Endodermal cell (in vitro differentiated cells): ENCODE measurements at regions not wholly inside any gene's neighbourhood (a gene's known extent, or its start where the extent isn't known, plus 50 kb on each side); places are given as distances from the start of the nearest gene placed in this dataset.

ENCODE experiments used
- DNase-seq: peaks from one replicate; pipeline ENCODE4 v3.0.0-alpha.2; 2017
- H3K27ac ChIP-seq: 2 replicates; pipeline ENCODE4 v1.5.1; 2013; ENCODE audit warnings: mild to moderate bottlenecking, low read depth, low read length, moderate library complexity
- H3K27me3 ChIP-seq: 2 replicates; pipeline ENCODE4 v1.6.1; 2013; ENCODE audit warnings: mild to moderate bottlenecking, low read length, moderate library complexity; ENCODE audit not compliant: insufficient read depth, control insufficient read depth, poor library complexity, severe bottlenecking
- H3K36me3 ChIP-seq: 2 replicates; pipeline ENCODE4 v1.7.0; 2013; ENCODE audit warnings: mild to moderate bottlenecking, low read length, moderate library complexity; ENCODE audit not compliant: control insufficient read depth, insufficient read depth
- H3K4me1 ChIP-seq: one replicate; pipeline ENCODE4 v1.7.0; 2013; ENCODE audit warnings: low read length; ENCODE audit not compliant: control insufficient read depth, insufficient read depth
- H3K4me3 ChIP-seq: 2 replicates; pipeline ENCODE4 v1.5.1; 2013; ENCODE audit warnings: mild to moderate bottlenecking, low read length, moderate library complexity
- H3K9ac ChIP-seq: 2 replicates; pipeline ENCODE4 v1.6.1; 2013; ENCODE audit warnings: mild to moderate bottlenecking, low read length, moderate library complexity; ENCODE audit not compliant: poor library complexity, severe bottlenecking; ENCODE audit errors: extremely low read depth
- H3K9me3 ChIP-seq: 2 replicates; pipeline ENCODE4 v1.6.1; 2013; ENCODE audit warnings: mild to moderate bottlenecking, low read length, moderate library complexity; ENCODE audit not compliant: control insufficient read depth
- H3K27ac Mint-ChIP-seq: 2 replicates; pipeline ENCODE4 v1.8.0; 2020; ENCODE audit warnings: mixed read lengths
- H3K27me3 Mint-ChIP-seq: 2 replicates; pipeline ENCODE4 v1.8.0; 2021; ENCODE audit warnings: mild to moderate bottlenecking, mixed read lengths; ENCODE audit not compliant: insufficient read depth
- H3K36me3 Mint-ChIP-seq: 2 replicates; pipeline ENCODE4 v1.8.0; 2020; ENCODE audit warnings: low read depth, mixed read lengths
- H3K4me1 Mint-ChIP-seq: 2 replicates; pipeline ENCODE4 v1.8.0; 2020; ENCODE audit warnings: mixed read lengths
- H3K4me3 Mint-ChIP-seq: 2 replicates; pipeline ENCODE4 v1.8.0; 2020; ENCODE audit warnings: mild to moderate bottlenecking, moderate library complexity, mixed read lengths
- H3K9me3 Mint-ChIP-seq: 2 replicates; pipeline ENCODE4 v1.8.0; 2020; ENCODE audit warnings: mild to moderate bottlenecking, mixed read lengths
- WGBS, 2 experiments: methylation state at CpG; one replicate each; pipeline versions ENCODE4 v1.1.5 to v1.1.7; 2013; ENCODE audit warnings: missing lambda C conversion rate in 2 of 2, mixed read lengths in 1 of 2; ENCODE audit not compliant: insufficient coverage in 1 of 2, insufficient read length in 1 of 2; 5-methylcytosine and 5-hydroxymethylcytosine counted together
- TF ChIP-seq, protein P1 (sequence below): fragments of 200-600 bp; sonication (generic); conservative IDR thresholded peaks from 2 replicates; pipeline ENCODE4 v1.5.0; 2021; ENCODE audit warnings: antibody characterized with exemption, mild to moderate bottlenecking

DNA sequence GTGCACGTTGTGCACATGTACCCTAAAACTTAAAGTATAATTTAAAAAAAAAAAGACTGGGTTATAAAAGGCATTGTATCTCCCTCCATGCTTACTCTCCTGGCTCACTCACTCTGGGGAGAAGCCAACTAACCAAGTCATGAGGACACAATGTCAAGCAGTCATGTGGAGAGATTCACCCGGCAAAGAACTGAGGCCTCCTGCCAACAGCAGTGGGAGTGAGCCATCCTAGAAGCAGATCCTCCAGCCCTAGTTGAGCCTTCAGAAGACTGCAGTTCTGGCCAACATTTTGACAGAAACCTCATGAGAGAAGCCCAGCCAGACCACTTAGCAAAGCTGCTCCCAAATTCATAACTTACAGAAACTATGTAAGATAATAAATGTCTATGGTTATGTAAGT lies 521.7 kb upstream of the FZD8 start:
- TF ChIP-seq, protein P1, sequence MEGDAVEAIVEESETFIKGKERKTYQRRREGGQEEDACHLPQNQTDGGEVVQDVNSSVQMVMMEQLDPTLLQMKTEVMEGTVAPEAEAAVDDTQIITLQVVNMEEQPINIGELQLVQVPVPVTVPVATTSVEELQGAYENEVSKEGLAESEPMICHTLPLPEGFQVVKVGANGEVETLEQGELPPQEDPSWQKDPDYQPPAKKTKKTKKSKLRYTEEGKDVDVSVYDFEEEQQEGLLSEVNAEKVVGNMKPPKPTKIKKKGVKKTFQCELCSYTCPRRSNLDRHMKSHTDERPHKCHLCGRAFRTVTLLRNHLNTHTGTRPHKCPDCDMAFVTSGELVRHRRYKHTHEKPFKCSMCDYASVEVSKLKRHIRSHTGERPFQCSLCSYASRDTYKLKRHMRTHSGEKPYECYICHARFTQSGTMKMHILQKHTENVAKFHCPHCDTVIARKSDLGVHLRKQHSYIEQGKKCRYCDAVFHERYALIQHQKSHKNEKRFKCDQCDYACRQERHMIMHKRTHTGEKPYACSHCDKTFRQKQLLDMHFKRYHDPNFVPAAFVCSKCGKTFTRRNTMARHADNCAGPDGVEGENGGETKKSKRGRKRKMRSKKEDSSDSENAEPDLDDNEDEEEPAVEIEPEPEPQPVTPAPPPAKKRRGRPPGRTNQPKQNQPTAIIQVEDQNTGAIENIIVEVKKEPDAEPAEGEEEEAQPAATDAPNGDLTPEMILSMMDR: no peak
- Histone ChIP-seq H3K4me3 (no peak overlapping the region), H3K27me3 (no peaks in the 10 kb centered on the region), H3K36me3 (no peaks in the 10 kb centered on the region), H3K27ac (no peak overlapping the region), H3K4me1 (peaks cover 4% of the 10 kb centered on the region), H3K9me3 (peaks cover 16% of the 10 kb centered on the region), H3K9ac (no peak overlapping the region)
- WGBS, 2 experiments: 82 to 95% methylated on average over 1 to 2 of the region's 2 CpGs
- H3K27me3 Mint-ChIP-seq: no peaks in the 10 kb centered on the region
- H3K4me3 Mint-ChIP-seq: no peak overlapping the region
- no peak for DNase-seq
- peaks cover 21% of the 10 kb centered on the region for H3K4me1 Mint-ChIP-seq
- peaks cover 2% of the 10 kb centered on the region for H3K36me3 Mint-ChIP-seq
- H3K9me3 Mint-ChIP-seq: peaks cover 14% of the 10 kb centered on the region
- H3K27ac Mint-ChIP-seq: no peak overlapping the region

DNA sequence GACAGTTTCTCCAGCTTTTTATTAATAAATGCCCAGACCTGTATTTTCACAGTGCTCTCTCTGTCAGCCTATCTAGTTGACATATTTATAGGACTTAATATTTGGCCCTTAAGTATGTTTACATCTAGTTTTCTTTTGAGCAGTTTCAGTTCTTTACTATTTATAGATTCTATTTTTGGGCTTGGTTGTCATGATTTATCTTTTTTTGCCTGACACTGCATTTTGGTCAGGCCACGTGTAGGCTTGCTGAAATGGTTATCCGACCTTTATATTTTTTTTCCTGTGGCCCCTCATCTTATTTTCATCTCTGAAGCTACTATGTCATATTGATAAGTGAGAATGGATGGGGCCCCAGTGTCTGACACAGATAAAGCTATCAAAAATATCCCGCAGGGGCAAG lies 515.4 kb upstream of the FZD8 start:
- Mint-ChIP-seq H3K4me3 (no peak overlapping the region), H3K4me1 (no peaks in the 10 kb centered on the region), H3K27ac (no peak overlapping the region), H3K9me3 (peaks cover 12% of the 10 kb centered on the region), H3K27me3 (no peaks in the 10 kb centered on the region), H3K36me3 (no peaks in the 10 kb centered on the region)
- 89 to 93% methylated on average over 3 of the region's 3 CpGs for WGBS, 2 experiments
- no peaks in the 10 kb centered on the region for H3K36me3 ChIP-seq
- peaks cover 16% of the 10 kb centered on the region for H3K9me3 ChIP-seq
- H3K27me3 ChIP-seq: no peaks in the 10 kb centered on the region
- no peak overlapping the region for H3K9ac ChIP-seq
- no peaks in the 10 kb centered on the region for H3K4me1 ChIP-seq
- no peak overlapping the region for H3K4me3 ChIP-seq
- no peak for DNase-seq
- TF ChIP-seq, protein P1: no peak
- no peak overlapping the region for H3K27ac ChIP-seq

DNA sequence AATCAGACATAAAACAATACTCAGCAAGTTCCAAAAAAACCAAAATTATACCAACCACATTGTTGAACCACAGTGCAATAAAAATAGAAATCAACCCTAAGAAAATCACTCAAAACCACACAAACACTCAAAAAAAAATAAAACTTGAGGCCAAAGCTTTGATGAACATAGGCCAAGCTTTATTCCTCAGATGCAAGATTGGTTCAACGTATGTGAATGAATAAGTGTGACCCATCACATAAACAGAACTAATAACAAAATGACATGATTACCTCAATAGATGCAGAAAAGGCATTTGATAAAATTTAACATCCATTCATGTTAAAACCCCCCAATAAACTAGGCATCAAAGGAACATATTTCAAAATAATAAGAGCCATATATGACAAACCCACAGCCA lies 506.1 kb upstream of the FZD8 start:
- Mint-ChIP-seq H3K27me3 (no peaks in the 10 kb centered on the region), H3K4me1 (peaks cover 2% of the 10 kb centered on the region), H3K36me3 (no peaks in the 10 kb centered on the region), H3K9me3 (peaks cover 12% of the 10 kb centered on the region), H3K4me3 (no peak overlapping the region), H3K27ac (no peak overlapping the region)
- Histone ChIP-seq H3K27ac (no peak overlapping the region), H3K9me3 (peaks cover 24% of the 10 kb centered on the region), H3K4me1 (no peaks in the 10 kb centered on the region), H3K27me3 (no peaks in the 10 kb centered on the region), H3K9ac (no peak overlapping the region), H3K4me3 (no peak overlapping the region), H3K36me3 (no peaks in the 10 kb centered on the region)
- TF ChIP-seq, protein P1: no peak
- DNase-seq: no peak
- WGBS, 2 experiments: 100% methylated on average over 1 of the region's 1 CpG; no CpG with 5 or more reads in 1 of the 2 experiments
